Lower leg skin (tissue), 3 donors: ENCODE measurements at regions not wholly inside any gene's neighbourhood (a gene's known extent, or its start where the extent isn't known, plus 50 kb on each side); places are given as distances from the start of the nearest gene placed in this dataset.

Experiments used
- POLR2A ChIP-seq, 2 donors: fragments of 450-650 bp; IDR thresholded peaks; one replicate each; pipeline ENCODE4 v1.6.1; 2016 to 2017; ENCODE audit warnings: antibody characterized with exemption in 2 of 2, mild to moderate bottlenecking in 1 of 2, moderate library complexity in 1 of 2
- TF ChIP-seq, protein P1 (sequence below), 3 donors: fragments of 450-650 bp; IDR thresholded peaks; one replicate each; pipeline ENCODE4 v1.5.1; 2016; ENCODE audit warnings: antibody characterized with exemption in 3 of 3, mild to moderate bottlenecking in 3 of 3, moderate library complexity in 2 of 3

DNA sequence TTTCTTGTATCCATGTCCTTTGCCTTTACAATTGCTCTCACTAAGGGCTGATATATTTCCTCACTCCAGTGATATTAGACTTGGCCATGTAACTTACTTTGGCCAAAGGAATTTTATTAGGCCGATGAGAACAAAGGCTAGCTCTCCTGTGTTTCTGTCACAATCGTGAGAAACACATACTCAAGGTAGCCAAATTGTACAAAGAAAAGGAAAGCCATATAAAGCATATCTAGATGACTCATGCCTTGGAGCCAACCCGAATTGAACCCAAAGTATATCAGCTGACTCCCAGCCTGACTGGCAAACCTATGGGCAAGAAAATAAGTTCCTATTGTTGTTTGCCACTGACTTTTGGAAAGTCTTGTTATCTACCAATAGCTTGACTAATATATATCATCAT, 371.7 kb upstream of the LRRC7 start:
- TF ChIP-seq POLR2A (IDR thresholded peaks at IDR 0.05) = no peak
- TF ChIP-seq, protein P1, sequence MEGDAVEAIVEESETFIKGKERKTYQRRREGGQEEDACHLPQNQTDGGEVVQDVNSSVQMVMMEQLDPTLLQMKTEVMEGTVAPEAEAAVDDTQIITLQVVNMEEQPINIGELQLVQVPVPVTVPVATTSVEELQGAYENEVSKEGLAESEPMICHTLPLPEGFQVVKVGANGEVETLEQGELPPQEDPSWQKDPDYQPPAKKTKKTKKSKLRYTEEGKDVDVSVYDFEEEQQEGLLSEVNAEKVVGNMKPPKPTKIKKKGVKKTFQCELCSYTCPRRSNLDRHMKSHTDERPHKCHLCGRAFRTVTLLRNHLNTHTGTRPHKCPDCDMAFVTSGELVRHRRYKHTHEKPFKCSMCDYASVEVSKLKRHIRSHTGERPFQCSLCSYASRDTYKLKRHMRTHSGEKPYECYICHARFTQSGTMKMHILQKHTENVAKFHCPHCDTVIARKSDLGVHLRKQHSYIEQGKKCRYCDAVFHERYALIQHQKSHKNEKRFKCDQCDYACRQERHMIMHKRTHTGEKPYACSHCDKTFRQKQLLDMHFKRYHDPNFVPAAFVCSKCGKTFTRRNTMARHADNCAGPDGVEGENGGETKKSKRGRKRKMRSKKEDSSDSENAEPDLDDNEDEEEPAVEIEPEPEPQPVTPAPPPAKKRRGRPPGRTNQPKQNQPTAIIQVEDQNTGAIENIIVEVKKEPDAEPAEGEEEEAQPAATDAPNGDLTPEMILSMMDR (IDR thresholded peaks at IDR 0.05) = no peak
